T-helper 17 cell (primary cell): ENCODE measurements at regions not wholly inside any gene's neighbourhood (a gene's known extent, or its start where the extent isn't known, plus 50 kb on each side); places are given as distances from the start of the nearest gene placed in this dataset.

Experiments
- ATAC-seq: fragments of 150-1000 bp; cut with Tn5 transposase; 2 replicates; pipeline ENCODE4 v1.10.0; 2021; ENCODE audit warnings: mild to moderate bottlenecking, moderate library complexity
- DNase-seq, 3 donors: peaks; one replicate each; pipeline versions ENCODE4 v3.0.0 to v3.0.0-alpha.2; 2020 to 2021
- H3K9me3 ChIP-seq: one replicate; pipeline ENCODE4 v1.7.0; 2013; ENCODE audit warnings: low read length, mild to moderate bottlenecking; ENCODE audit not compliant: control insufficient read depth, poor library complexity, severe bottlenecking
- H3K27ac Mint-ChIP-seq: one replicate; pipeline ENCODE4 v1.8.0; 2022; ENCODE audit warnings: mild to moderate bottlenecking, moderate library complexity, mixed read lengths
- H3K27me3 Mint-ChIP-seq: one replicate; pipeline ENCODE4 v1.8.0; 2022; ENCODE audit warnings: mixed read lengths
- H3K36me3 Mint-ChIP-seq: one replicate; pipeline ENCODE4 v1.8.0; 2022; ENCODE audit warnings: low read depth, mixed read lengths
- H3K4me1 Mint-ChIP-seq: one replicate; pipeline ENCODE4 v1.8.0; 2022; ENCODE audit warnings: mild to moderate bottlenecking, mixed read lengths
- H3K4me3 Mint-ChIP-seq: one replicate; pipeline ENCODE4 v1.8.0; 2022; ENCODE audit warnings: mild to moderate bottlenecking, moderate library complexity, mixed read lengths

GRCh38 chr7:50182759-50183158 lies 89.7 kb upstream of the ZPBP start:
- H3K9me3 ChIP-seq = no peaks in the 10 kb centered on the region
- Mint-ChIP-seq H3K36me3 (no peaks in the 10 kb centered on the region), H3K27me3 (peaks cover 2% of the 10 kb centered on the region), H3K27ac (peak overlapping the region; percentile 3), H3K4me3 (peak overlapping the region; percentile 25), H3K4me1 (peaks cover 15% of the 10 kb centered on the region)
- ATAC-seq = no peak
- no peak for DNase-seq

DNA sequence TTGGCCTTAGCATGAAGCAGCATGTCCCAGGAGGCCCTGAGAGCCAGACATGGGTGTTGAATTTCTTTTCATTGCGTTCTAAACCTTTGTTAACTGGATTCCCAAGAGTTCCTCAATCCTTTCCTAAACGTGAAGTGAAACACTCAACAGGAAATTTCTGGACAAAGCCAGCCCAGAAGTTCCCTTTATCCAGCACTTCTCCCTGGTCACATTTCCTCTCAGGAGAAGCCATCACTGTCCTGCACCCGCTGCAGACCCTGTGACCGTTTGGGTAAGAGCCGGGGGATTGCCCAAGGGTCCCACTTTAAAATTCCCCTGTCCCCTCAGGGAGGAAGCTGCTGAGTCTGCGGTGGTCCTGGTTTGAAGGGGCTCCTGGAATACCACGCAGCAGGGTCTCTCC lies 88.0 kb upstream of the ZPBP start:
- Mint-ChIP-seq H3K4me1 (peaks cover 17% of the 10 kb centered on the region), H3K27me3 (peaks cover 7% of the 10 kb centered on the region), H3K4me3 (no peak overlapping the region), H3K27ac (no peak overlapping the region), H3K36me3 (no peaks in the 10 kb centered on the region)
- no peaks in the 10 kb centered on the region for H3K9me3 ChIP-seq
- DNase-seq (no peak), ATAC-seq (no peak)

DNA sequence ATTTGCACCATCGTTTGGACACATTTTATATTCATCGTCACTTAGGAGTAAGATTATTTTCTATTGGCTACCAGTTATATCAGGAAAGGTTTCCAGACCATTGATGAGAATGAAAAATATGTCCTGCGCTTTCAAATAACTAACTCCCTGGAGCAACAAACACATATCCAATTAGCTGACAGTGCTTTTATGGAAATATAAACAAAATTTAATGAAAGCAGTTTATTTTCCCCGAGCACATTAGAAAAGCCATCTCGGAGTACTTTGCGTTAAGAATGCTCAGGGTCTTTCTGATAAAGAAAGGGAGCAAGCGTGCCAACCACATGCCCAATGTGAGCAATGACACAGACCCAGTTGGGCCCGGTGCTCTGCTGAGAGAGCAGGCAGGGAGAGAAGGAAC lies 85.1 kb upstream of the ZPBP start:
- Mint-ChIP-seq H3K27ac (no peak overlapping the region), H3K4me3 (no peak overlapping the region), H3K36me3 (peaks cover under 1% of the 10 kb centered on the region), H3K27me3 (peaks cover 12% of the 10 kb centered on the region), H3K4me1 (peaks cover 12% of the 10 kb centered on the region)
- ATAC-seq (no peak), DNase-seq (no peak)
- H3K9me3 ChIP-seq = no peaks in the 10 kb centered on the region

DNA sequence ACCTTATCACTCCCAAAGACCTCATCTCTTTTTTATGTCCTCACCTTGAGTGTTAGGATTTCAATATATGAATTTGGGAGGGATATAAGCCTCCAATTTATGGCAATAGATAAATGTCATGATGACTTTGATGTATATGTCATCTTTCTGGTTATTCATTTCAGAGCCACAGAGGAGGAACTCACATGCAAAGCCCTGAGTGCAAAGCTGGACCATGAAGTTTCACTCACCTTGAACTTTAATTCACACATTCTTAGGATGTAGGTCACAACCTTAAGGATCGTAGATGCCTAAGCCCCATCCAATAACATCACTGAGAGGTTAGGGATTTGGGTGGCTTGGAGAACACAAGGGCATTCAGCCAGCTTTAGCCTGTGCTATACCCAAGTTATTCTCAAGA lies 81.9 kb upstream of the ZPBP start:
- no peak overlapping the region for H3K27ac Mint-ChIP-seq
- peaks cover 3% of the 10 kb centered on the region for H3K36me3 Mint-ChIP-seq
- H3K9me3 ChIP-seq = no peaks in the 10 kb centered on the region
- H3K4me3 Mint-ChIP-seq = no peak overlapping the region
- DNase-seq (no peak), ATAC-seq (no peak)
- peaks cover 10% of the 10 kb centered on the region for H3K4me1 Mint-ChIP-seq
- H3K27me3 Mint-ChIP-seq = peaks cover 12% of the 10 kb centered on the region

GRCh38 chr7:50166997-50167965 lies 74.2 kb upstream of the ZPBP start:
- DNase-seq (no peak), ATAC-seq (peak; percentile 73)
- Mint-ChIP-seq H3K4me3 (peak overlapping the region; percentile 45), H3K27me3 (no peaks in the 10 kb centered on the region), H3K36me3 (no peaks in the 10 kb centered on the region), H3K4me1 (peaks cover 53% of the 10 kb centered on the region), H3K27ac (peak overlapping the region; percentile 92)
- H3K9me3 ChIP-seq = no peaks in the 10 kb centered on the region

DNA sequence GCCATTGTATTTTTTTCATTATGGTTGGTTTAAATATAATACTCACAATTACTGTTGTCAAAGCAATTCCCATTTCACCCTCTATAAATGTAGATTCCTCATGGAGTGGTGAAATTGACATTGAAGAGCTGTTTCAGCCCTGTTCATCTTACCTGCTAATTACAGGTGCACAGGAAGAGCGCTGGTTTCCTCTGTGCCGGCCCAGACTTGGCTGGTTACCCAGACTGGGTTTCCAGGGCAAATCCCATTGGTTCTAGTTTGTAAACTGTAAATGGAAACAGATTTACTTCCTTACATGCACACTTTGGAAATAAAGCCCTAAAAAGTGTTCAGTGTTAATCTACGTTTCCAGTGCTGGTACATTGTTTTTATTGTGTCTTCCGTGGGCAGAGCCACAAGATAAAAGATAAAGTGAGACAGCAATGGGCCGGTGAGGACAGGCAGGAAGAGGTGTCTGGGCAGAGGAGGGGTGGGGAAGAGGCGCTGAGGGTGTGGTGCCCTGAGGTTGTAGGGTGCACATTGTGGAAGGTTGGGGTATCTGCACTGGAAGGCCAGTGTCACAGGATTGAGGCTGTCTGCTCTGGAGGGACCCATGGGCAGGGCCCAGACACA lies 71.6 kb upstream of the ZPBP start:
- Mint-ChIP-seq H3K36me3 (no peaks in the 10 kb centered on the region), H3K27me3 (no peaks in the 10 kb centered on the region), H3K4me1 (peaks cover 50% of the 10 kb centered on the region), H3K27ac (peak overlapping the region; percentile 92), H3K4me3 (peak overlapping the region; percentile 88)
- DNase-seq (peak in 1 of 3 donors; percentile 13), ATAC-seq (peak; percentile 78)
- no peaks in the 10 kb centered on the region for H3K9me3 ChIP-seq

GRCh38 chr7:50160206-50160605 lies 67.2 kb upstream of the ZPBP start:
- ATAC-seq (no peak), DNase-seq (no peak)
- Mint-ChIP-seq H3K27me3 (no peaks in the 10 kb centered on the region), H3K27ac (no peak overlapping the region), H3K4me1 (peaks cover 40% of the 10 kb centered on the region), H3K36me3 (no peaks in the 10 kb centered on the region), H3K4me3 (no peak overlapping the region)
- H3K9me3 ChIP-seq = no peaks in the 10 kb centered on the region

DNA sequence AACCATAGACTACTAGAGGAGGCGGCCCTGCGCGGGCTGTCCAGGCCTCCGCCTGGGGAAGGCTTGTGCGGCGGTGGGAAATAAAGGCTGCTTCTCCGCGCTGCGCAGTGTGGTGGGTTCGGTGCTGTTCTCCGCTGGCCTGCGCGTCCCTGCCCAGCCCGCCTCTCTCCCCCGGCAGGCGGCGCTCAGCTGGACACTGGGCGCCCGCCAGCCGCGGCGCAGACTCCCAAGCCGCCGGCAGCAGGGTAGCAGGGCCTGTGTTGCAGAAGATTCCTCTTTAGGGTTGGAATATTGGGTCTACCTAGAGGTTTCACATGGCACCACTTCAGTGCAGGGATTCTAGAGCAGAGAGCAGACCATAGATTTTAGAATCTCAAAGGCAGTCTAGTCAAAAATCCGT lies 66.1 kb upstream of the ZPBP start:
- H3K36me3 Mint-ChIP-seq = no peaks in the 10 kb centered on the region
- DNase-seq = no peak
- no peak overlapping the region for H3K27ac Mint-ChIP-seq
- ATAC-seq = no peak
- H3K27me3 Mint-ChIP-seq = no peaks in the 10 kb centered on the region
- peaks cover 30% of the 10 kb centered on the region for H3K4me1 Mint-ChIP-seq
- H3K4me3 Mint-ChIP-seq = no peak overlapping the region
- no peaks in the 10 kb centered on the region for H3K9me3 ChIP-seq

DNA sequence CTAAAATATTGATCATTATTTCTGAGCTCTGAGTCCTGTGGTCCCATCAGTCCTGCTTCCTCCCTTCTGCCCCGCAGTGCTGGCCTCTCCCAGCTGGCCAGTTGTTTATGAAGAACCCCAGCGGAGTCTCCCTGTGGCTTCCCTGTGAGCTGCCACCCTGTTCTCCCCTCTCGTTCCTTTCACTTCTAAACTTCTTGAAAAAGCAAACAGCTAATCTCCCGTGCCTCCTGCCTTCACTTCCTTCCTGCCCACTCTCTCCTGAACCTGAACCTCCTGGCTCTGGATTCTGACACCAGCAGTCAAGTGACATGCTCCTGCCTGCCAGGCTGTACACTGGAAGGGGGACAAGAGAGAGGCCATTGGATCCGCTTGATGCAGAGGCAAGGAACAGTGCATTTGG lies 63.7 kb upstream of the ZPBP start:
- Mint-ChIP-seq H3K4me1 (peaks cover 20% of the 10 kb centered on the region), H3K27me3 (no peaks in the 10 kb centered on the region), H3K27ac (peak overlapping the region; percentile 92), H3K4me3 (peak overlapping the region; percentile 87), H3K36me3 (no peaks in the 10 kb centered on the region)
- no peaks in the 10 kb centered on the region for H3K9me3 ChIP-seq
- ATAC-seq (no peak), DNase-seq (no peak)

- no peaks in the 10 kb centered on the region for H3K9me3 ChIP-seq
- Mint-ChIP-seq H3K4me3 (peak overlapping the region; percentile 87), H3K4me1 (peaks cover 23% of the 10 kb centered on the region), H3K36me3 (no peaks in the 10 kb centered on the region), H3K27me3 (no peaks in the 10 kb centered on the region), H3K27ac (peak overlapping the region; percentile 92)
- DNase-seq (no peak), ATAC-seq (no peak)
These were observed 63.1 kb upstream of the ZPBP start for GRCh38 chr7:50156163-50156562.

DNA sequence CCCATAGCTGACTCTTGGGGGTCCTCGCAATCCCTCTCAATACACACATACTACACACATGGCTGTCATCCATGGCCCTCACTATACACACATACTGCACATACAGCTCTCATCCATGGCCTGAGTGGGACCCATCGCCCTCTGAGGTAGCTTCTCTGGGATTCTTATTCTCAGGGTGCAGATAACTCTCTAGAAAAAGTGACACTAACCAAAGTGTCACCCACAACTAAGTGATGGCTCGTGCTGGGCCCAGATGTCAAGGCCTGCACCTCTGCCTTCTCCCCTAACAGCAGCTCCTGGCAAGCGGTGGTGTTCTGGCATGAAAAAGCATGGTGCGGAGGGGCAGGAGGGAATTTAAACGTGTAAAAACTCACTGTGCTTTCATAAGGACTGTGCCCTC lies 62.7 kb upstream of the ZPBP start:
- no peaks in the 10 kb centered on the region for H3K36me3 Mint-ChIP-seq
- no peak for ATAC-seq

GRCh38 chr7:50153995-50154394 lies 60.9 kb upstream of the ZPBP start:
- H3K9me3 ChIP-seq = no peaks in the 10 kb centered on the region
- ATAC-seq (peak; percentile 53), DNase-seq (no peak)
- no peak overlapping the region for H3K4me3 Mint-ChIP-seq
- H3K4me1 Mint-ChIP-seq = peaks cover 33% of the 10 kb centered on the region
- no peaks in the 10 kb centered on the region for H3K27me3 Mint-ChIP-seq
- H3K36me3 Mint-ChIP-seq = no peaks in the 10 kb centered on the region
- peak overlapping the region; percentile 5 for H3K27ac Mint-ChIP-seq

More for the DNA sequence above, 62.7 kb upstream of the ZPBP start:
- Mint-ChIP-seq H3K27ac (peak overlapping the region; percentile 92), H3K4me1 (peaks cover 23% of the 10 kb centered on the region), H3K27me3 (no peaks in the 10 kb centered on the region), H3K4me3 (no peak overlapping the region)
- H3K9me3 ChIP-seq = no peaks in the 10 kb centered on the region
- DNase-seq = no peak

DNA sequence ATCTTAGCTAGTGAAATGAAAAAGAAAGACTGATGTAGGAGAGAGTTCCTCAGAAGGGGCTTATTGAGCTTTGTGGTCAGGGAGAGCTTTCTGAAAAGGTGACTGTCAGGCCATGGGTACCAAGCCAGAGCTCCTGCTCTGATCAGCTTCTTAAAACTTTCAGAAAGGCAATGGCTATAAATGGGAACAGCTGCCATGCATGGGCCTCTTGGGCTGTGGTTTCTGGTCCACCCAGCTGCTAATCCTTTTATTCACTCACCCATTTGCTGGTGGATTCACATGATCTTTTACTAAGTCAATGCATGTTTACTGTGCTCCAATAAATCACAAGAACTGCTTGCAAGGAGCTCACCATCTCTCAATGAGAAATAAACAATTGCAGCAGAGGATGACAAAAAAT lies 60.1 kb upstream of the ZPBP start:
- DNase-seq (no peak), ATAC-seq (no peak)
- peaks cover 42% of the 10 kb centered on the region for H3K4me1 Mint-ChIP-seq
- no peak overlapping the region for H3K4me3 Mint-ChIP-seq
- H3K27me3 Mint-ChIP-seq = no peaks in the 10 kb centered on the region
- peak overlapping the region; percentile 5 for H3K27ac Mint-ChIP-seq
- H3K36me3 Mint-ChIP-seq = no peaks in the 10 kb centered on the region
- H3K9me3 ChIP-seq = no peaks in the 10 kb centered on the region
